ENCODE measurements at regions not wholly inside any gene's neighbourhood (a gene's known extent, or its start where the extent isn't known, plus 50 kb on each side); places are given as distances from the start of the nearest gene placed in this dataset.
"Not testable (repeated sequence)": the region's sequence is repeated elsewhere in the genome, so short reads cannot be mapped to it uniquely, and the experiment has no call there.

- Histone ChIP-seq H3K36me3 (no peaks in the 10 kb centered on the region), H3K4me1 (peaks cover 6 to 25% (median 19%) of the 10 kb centered on the region in 10 experiments; a peak in 16 of 20 replicates), H4K20me1 (no peaks in the 10 kb centered on the region), H3K4me2 (no peak overlapping the region), H3K4me3 (no peak overlapping the region), H3K9ac (no peak overlapping the region), H3K9me3 (replicated peaks in 1 of 11) (no peaks in the 10 kb centered on the region), H3K27ac (no peak overlapping the region), H3K27me3 (no peaks in the 10 kb centered on the region)
- no peak for TF ChIP-seq Cebpa-rat (IDR thresholded peaks at IDR 0.05)
Measured at GRCh38 chr11:114796954-114797721, 118.8 kb downstream of the NXPE2 start.

- Histone ChIP-seq H3K4me2 (peak overlapping the region in 8 of 11 experiments; percentile 1 to 69 (median 56); a peak in 15 of 22 replicates), H4K20me1 (no peaks in the 10 kb centered on the region), H3K27ac (no peak overlapping the region), H3K4me1 (peaks cover 0 to 27% (median 13%) of the 10 kb centered on the region in 10 experiments; a peak in 13 of 20 replicates), H3K9me3 (replicated peaks in 1 of 11) (no peaks in the 10 kb centered on the region), H3K9ac (no peak overlapping the region), H3K27me3 (no peaks in the 10 kb centered on the region), H3K4me3 (no peak overlapping the region), H3K36me3 (no peaks in the 10 kb centered on the region)
- no peak for TF ChIP-seq Cebpa-rat (IDR thresholded peaks at IDR 0.05)
Measured at GRCh38 chr11:114799476-114799875, 121.1 kb downstream of the NXPE2 start.

- no peak overlapping the region for H3K9ac ChIP-seq
- H3K4me1 ChIP-seq: peaks cover 0 to 27% (median 13%) of the 10 kb centered on the region in 10 experiments; a peak in 13 of 20 replicates
- H3K36me3 ChIP-seq: no peaks in the 10 kb centered on the region
- no peak overlapping the region for H3K4me2 ChIP-seq
- H3K4me3 ChIP-seq: no peak overlapping the region
- no peak for TF ChIP-seq Cebpa-rat (IDR thresholded peaks at IDR 0.05)
- H3K9me3 ChIP-seq (replicated peaks in 1 of 11): peaks cover 0 to 3% (median 0%) of the 10 kb centered on the region in 11 experiments; a peak in 1 of 22 replicates
- no peaks in the 10 kb centered on the region for H4K20me1 ChIP-seq
- H3K27ac ChIP-seq: no peak overlapping the region
- H3K27me3 ChIP-seq: no peaks in the 10 kb centered on the region
Measured at GRCh38 chr11:114801773-114802172, 123.4 kb downstream of the NXPE2 start.

- H4K20me1 ChIP-seq: no peaks in the 10 kb centered on the region
- no peaks in the 10 kb centered on the region for H3K36me3 ChIP-seq
- H3K4me2 ChIP-seq: peak overlapping the region in 2 of 11 experiments; percentile 2 to 12; a peak in 1 of 22 replicates
- H3K27ac ChIP-seq: no peak overlapping the region
- peaks cover 0 to 3% (median 0%) of the 10 kb centered on the region in 11 experiments; a peak in 1 of 22 replicates for H3K9me3 ChIP-seq (replicated peaks in 1 of 11)
- H3K9ac ChIP-seq: no peak overlapping the region
- peaks cover 0 to 27% (median 13%) of the 10 kb centered on the region in 10 experiments; a peak in 13 of 20 replicates for H3K4me1 ChIP-seq
- H3K4me3 ChIP-seq: no peak overlapping the region
- H3K27me3 ChIP-seq: no peaks in the 10 kb centered on the region
- no peak for TF ChIP-seq Cebpa-rat (IDR thresholded peaks at IDR 0.05)
Measured at GRCh38 chr11:114802878-114803277, 124.6 kb downstream of the NXPE2 start.

- H3K4me3 ChIP-seq; H3K4me1 ChIP-seq; H3K9ac ChIP-seq; H3K36me3 ChIP-seq; H3K4me2 ChIP-seq; H3K27ac ChIP-seq; H3K27me3 ChIP-seq; H4K20me1 ChIP-seq; H3K9me3 ChIP-seq (replicated peaks in 1 of 11): not testable (repeated sequence)
Measured at GRCh38 chr11:114805431-114805830, 127.1 kb downstream of the NXPE2 start.

- no peak for TF ChIP-seq Cebpa-rat (IDR thresholded peaks at IDR 0.05)
- H3K27ac ChIP-seq: no peak overlapping the region
- no peaks in the 10 kb centered on the region; a peak in 1 of 20 replicates for H3K4me1 ChIP-seq
- no peaks in the 10 kb centered on the region for H3K36me3 ChIP-seq
- no peaks in the 10 kb centered on the region for H3K9me3 ChIP-seq (replicated peaks in 1 of 11)
- no peak overlapping the region for H3K4me2 ChIP-seq
- no peaks in the 10 kb centered on the region for H4K20me1 ChIP-seq
- no peak overlapping the region for H3K9ac ChIP-seq
- no peak overlapping the region for H3K4me3 ChIP-seq
- H3K27me3 ChIP-seq: peaks cover 0 to 5% (median 0%) of the 10 kb centered on the region in 11 experiments; a peak in 4 of 22 replicates
Measured at GRCh38 chr11:114811971-114812370, 133.6 kb downstream of the NXPE2 start.

GRCh38 chr11:114812733-114813132 lies 134.4 kb downstream of the NXPE2 start:
- TF ChIP-seq Cebpa-rat (IDR thresholded peaks at IDR 0.05): no peak
- Histone ChIP-seq H3K4me1 (no peaks in the 10 kb centered on the region; a peak in 1 of 20 replicates), H3K27ac (no peak overlapping the region), H3K9ac (no peak overlapping the region), H3K27me3 (peaks cover 0 to 13% (median 7%) of the 10 kb centered on the region in 11 experiments; a peak in 12 of 22 replicates), H3K9me3 (replicated peaks in 1 of 11) (no peaks in the 10 kb centered on the region), H4K20me1 (no peaks in the 10 kb centered on the region), H3K4me3 (no peak overlapping the region), H3K36me3 (no peaks in the 10 kb centered on the region), H3K4me2 (no peak overlapping the region)

GRCh38 chr11:114813189-114813718 lies 134.9 kb downstream of the NXPE2 start:
- H3K4me3 ChIP-seq: no peak overlapping the region

GRCh38 chr11:114815176-114815575 lies 136.8 kb downstream of the NXPE2 start:
- no peak overlapping the region for H3K4me3 ChIP-seq
- H3K27ac ChIP-seq: no peak overlapping the region
- peaks cover 0 to 17% (median 12%) of the 10 kb centered on the region in 11 experiments; a peak in 12 of 22 replicates for H3K27me3 ChIP-seq
- no peaks in the 10 kb centered on the region for H4K20me1 ChIP-seq
- no peak overlapping the region for H3K4me2 ChIP-seq
- H3K9me3 ChIP-seq (replicated peaks in 1 of 11): no peaks in the 10 kb centered on the region
- H3K4me1 ChIP-seq: no peaks in the 10 kb centered on the region; a peak in 1 of 20 replicates
- H3K9ac ChIP-seq: no peak overlapping the region
- no peaks in the 10 kb centered on the region for H3K36me3 ChIP-seq
- TF ChIP-seq Cebpa-rat (IDR thresholded peaks at IDR 0.05): no peak

More at GRCh38 chr11:114813189-114813718, 134.9 kb downstream of the NXPE2 start:
- Histone ChIP-seq H4K20me1 (no peaks in the 10 kb centered on the region), H3K4me2 (no peak overlapping the region), H3K27me3 (peaks cover 0 to 17% (median 12%) of the 10 kb centered on the region in 11 experiments; a peak in 12 of 22 replicates), H3K36me3 (no peaks in the 10 kb centered on the region), H3K9me3 (replicated peaks in 1 of 11) (no peaks in the 10 kb centered on the region), H3K9ac (no peak overlapping the region), H3K4me1 (no peaks in the 10 kb centered on the region; a peak in 1 of 20 replicates), H3K27ac (no peak overlapping the region)
- TF ChIP-seq Cebpa-rat (IDR thresholded peaks at IDR 0.05): no peak

All from BLaER1 treated with 17β-estradiol and CSF1 and Interleukin-3, amounts not matched to agents 10 nM and 100 nM (cell line).